Fibroblast of pulmonary artery (primary cell): ENCODE measurements at regions not wholly inside any gene's neighbourhood (a gene's known extent, or its start where the extent isn't known, plus 50 kb on each side); places are given as distances from the start of the nearest gene placed in this dataset.

Experiments used
- DNase-seq: peaks from one replicate; pipeline ENCODE4 v3.0.0-alpha.2; 2010; ENCODE audit warnings: low read depth
- H3K4me3 ChIP-seq: replicated peaks from 2 replicates; pipeline ENCODE4 v1.5.1; 2011; ENCODE audit warnings: low read depth, mild to moderate bottlenecking, control low read depth, low read length, moderate library complexity
- CTCF ChIP-seq: IDR thresholded peaks from 2 replicates; pipeline ENCODE4 v1.5.1; 2011; ENCODE audit warnings: mild to moderate bottlenecking, control low read depth, low read length, inconsistent platforms; ENCODE audit errors: missing control alignments

- TF ChIP-seq CTCF = no peak
These were observed 70.3 kb upstream of the FOXP4 start for GRCh38 chr6:41475737-41476357.

GRCh38 chr6:41476401-41476800 is 69.8 kb upstream of the FOXP4 start:
- no peak for TF ChIP-seq CTCF
- DNase-seq = no peak
- no peak overlapping the region for H3K4me3 ChIP-seq

More at GRCh38 chr6:41475737-41476357, 70.3 kb upstream of the FOXP4 start:
- DNase-seq = no peak
- no peak overlapping the region for H3K4me3 ChIP-seq

GRCh38 chr6:41477572-41477971 is 68.6 kb upstream of the FOXP4 start:
- TF ChIP-seq CTCF = no peak
- H3K4me3 ChIP-seq = no peak overlapping the region
- DNase-seq = peak; percentile 22

GRCh38 chr6:41483943-41484342 is 62.2 kb upstream of the FOXP4 start:
- no peak for TF ChIP-seq CTCF
- no peak for DNase-seq
- no peak overlapping the region for H3K4me3 ChIP-seq

GRCh38 chr6:41487860-41488432 is 58.2 kb upstream of the FOXP4 start:
- no peak overlapping the region for H3K4me3 ChIP-seq
- DNase-seq = no peak
- TF ChIP-seq CTCF = no peak

- no peak for TF ChIP-seq CTCF
- DNase-seq = peak; percentile 82
- H3K4me3 ChIP-seq = no peak overlapping the region
These were observed 57.6 kb upstream of the FOXP4 start for GRCh38 chr6:41488433-41489119.
